ENCODE measurements at regions not wholly inside any gene's neighbourhood (a gene's known extent, or its start where the extent isn't known, plus 50 kb on each side); places are given as distances from the start of the nearest gene placed in this dataset.

- Histone ChIP-seq H2AFZ (ENCODE audit: low read depth, low read length) (no peak overlapping the region), H3K27ac (ENCODE audit: low read length) (no peak overlapping the region), H3K9ac (ENCODE audit: low read length) (no peak overlapping the region), H3K79me2 (ENCODE audit: low read length) (no peaks in the 10 kb centered on the region), H3K36me3 (replicated peaks; ENCODE audit: low read depth, low read length) (no peaks in the 10 kb centered on the region), H3K4me2 (ENCODE audit: low read length) (no peak overlapping the region), H3K27me3 (ENCODE audit: low read depth, low read length) (no peaks in the 10 kb centered on the region; the same call in 1 of the 2 replicates), H3K4me1 (ENCODE audit: low read length) (peaks cover 21% of the 10 kb centered on the region), H3K4me3 (ENCODE audit: low read length) (no peak overlapping the region), H3K9me3 (ENCODE audit: insufficient read depth, low read length) (no peaks in the 10 kb centered on the region), H4K20me1 (ENCODE audit: insufficient read depth, low read length) (no peaks in the 10 kb centered on the region)
- no peak for TF ChIP-seq CTCF (IDR thresholded peaks at IDR 0.05; ENCODE audit: low read depth, low read length)
- no peak for TF ChIP-seq EZH2phosphoT487 (IDR thresholded peaks at IDR 0.05; ENCODE audit: low read depth)
Observed at GRCh38 chr1:221869779-221870178, 127.9 kb upstream of the DUSP10 start.

- no peak overlapping the region for H3K4me3 ChIP-seq (ENCODE audit: low read length)
Observed at GRCh38 chr1:221868593-221869303, 126.9 kb upstream of the DUSP10 start.

GRCh38 chr1:221867003-221867402 is 125.1 kb upstream of the DUSP10 start:
- TF ChIP-seq CTCF (IDR thresholded peaks at IDR 0.05; ENCODE audit: low read depth, low read length) (no peak), EZH2phosphoT487 (IDR thresholded peaks at IDR 0.05; ENCODE audit: low read depth) (no peak)
- no peaks in the 10 kb centered on the region for H3K9me3 ChIP-seq (ENCODE audit: insufficient read depth, low read length)
- H3K4me2 ChIP-seq (ENCODE audit: low read length), result no peak overlapping the region

More at GRCh38 chr1:221868593-221869303, 126.9 kb upstream of the DUSP10 start:
- Histone ChIP-seq H3K27me3 (ENCODE audit: low read depth, low read length) (no peaks in the 10 kb centered on the region; the same call in 1 of the 2 replicates), H2AFZ (ENCODE audit: low read depth, low read length) (no peak overlapping the region), H3K4me2 (ENCODE audit: low read length) (no peak overlapping the region), H3K27ac (ENCODE audit: low read length) (no peak overlapping the region), H4K20me1 (ENCODE audit: insufficient read depth, low read length) (no peaks in the 10 kb centered on the region), H3K4me1 (ENCODE audit: low read length) (peaks cover 15% of the 10 kb centered on the region), H3K9me3 (ENCODE audit: insufficient read depth, low read length) (no peaks in the 10 kb centered on the region), H3K9ac (ENCODE audit: low read length) (no peak overlapping the region), H3K36me3 (replicated peaks; ENCODE audit: low read depth, low read length) (no peaks in the 10 kb centered on the region), H3K79me2 (ENCODE audit: low read length) (no peaks in the 10 kb centered on the region)
- TF ChIP-seq EZH2phosphoT487 (IDR thresholded peaks at IDR 0.05; ENCODE audit: low read depth), result no peak
- TF ChIP-seq CTCF (IDR thresholded peaks at IDR 0.05; ENCODE audit: low read depth, low read length), result no peak

GRCh38 chr1:221865808-221866207 is 123.9 kb upstream of the DUSP10 start:
- Histone ChIP-seq H2AFZ (ENCODE audit: low read depth, low read length) (no peak overlapping the region), H3K4me1 (ENCODE audit: low read length) (peaks cover 14% of the 10 kb centered on the region), H3K4me3 (ENCODE audit: low read length) (no peak overlapping the region), H3K27me3 (ENCODE audit: low read depth, low read length) (no peaks in the 10 kb centered on the region; the same call in 1 of the 2 replicates), H3K27ac (ENCODE audit: low read length) (no peak overlapping the region), H3K36me3 (replicated peaks; ENCODE audit: low read depth, low read length) (no peaks in the 10 kb centered on the region), H3K9ac (ENCODE audit: low read length) (no peak overlapping the region), H3K79me2 (ENCODE audit: low read length) (no peaks in the 10 kb centered on the region), H3K4me2 (ENCODE audit: low read length) (no peak overlapping the region), H3K9me3 (ENCODE audit: insufficient read depth, low read length) (no peaks in the 10 kb centered on the region), H4K20me1 (ENCODE audit: insufficient read depth, low read length) (no peaks in the 10 kb centered on the region)
- TF ChIP-seq EZH2phosphoT487 (IDR thresholded peaks at IDR 0.05; ENCODE audit: low read depth) (no peak), CTCF (IDR thresholded peaks at IDR 0.05; ENCODE audit: low read depth, low read length) (no peak)

More at GRCh38 chr1:221867003-221867402, 125.1 kb upstream of the DUSP10 start:
- Histone ChIP-seq H3K79me2 (ENCODE audit: low read length) (no peaks in the 10 kb centered on the region), H3K36me3 (replicated peaks; ENCODE audit: low read depth, low read length) (no peaks in the 10 kb centered on the region), H3K4me1 (ENCODE audit: low read length) (peaks cover 14% of the 10 kb centered on the region), H4K20me1 (ENCODE audit: insufficient read depth, low read length) (no peaks in the 10 kb centered on the region), H3K27ac (ENCODE audit: low read length) (no peak overlapping the region), H3K9ac (ENCODE audit: low read length) (no peak overlapping the region), H3K4me3 (ENCODE audit: low read length) (no peak overlapping the region), H2AFZ (ENCODE audit: low read depth, low read length) (no peak overlapping the region), H3K27me3 (ENCODE audit: low read depth, low read length) (no peaks in the 10 kb centered on the region; the same call in 1 of the 2 replicates)
